Retinal pigment epithelial cell (primary cell): ENCODE measurements at regions not wholly inside any gene's neighbourhood (a gene's known extent, or its start where the extent isn't known, plus 50 kb on each side); places are given as distances from the start of the nearest gene placed in this dataset.
A peak's percentile ranks its signal among the peaks of the same experiment; 100 is the strongest.

ENCODE experiments used
- DNase-seq: peaks from one replicate; pipeline ENCODE4 v3.0.0-alpha.2; 2010; ENCODE audit warnings: low read depth
- H3K4me3 ChIP-seq: 2 replicates; pipeline ENCODE4 v1.5.1; 2011; ENCODE audit warnings: mild to moderate bottlenecking, low read length, control low read depth, moderate library complexity
- TF ChIP-seq, protein P1 (sequence below): conservative IDR thresholded peaks from 2 replicates; pipeline ENCODE4 v1.5.1; 2011; ENCODE audit warnings: low read depth, low read length, control low read depth, inconsistent platforms

DNA sequence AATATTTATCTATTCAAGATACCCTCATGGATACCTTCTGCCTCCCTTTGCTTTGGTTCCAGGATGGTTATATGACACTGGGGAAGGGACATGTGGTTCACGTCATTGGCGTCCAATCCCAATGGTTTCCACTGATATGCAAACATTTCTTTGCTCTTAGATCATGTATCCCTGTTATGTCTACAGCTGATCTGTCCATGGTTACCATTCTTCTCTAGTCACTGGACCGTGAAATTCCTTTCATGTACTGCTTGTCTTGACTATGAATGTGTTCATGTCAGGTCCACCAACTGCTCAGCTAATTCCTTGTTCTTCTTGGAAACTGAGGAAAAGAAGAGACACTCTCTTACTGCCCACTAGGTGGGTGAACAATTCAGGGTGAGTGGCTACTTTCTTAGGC is 391.1 kb upstream of the ZNF608 start:
- TF ChIP-seq, protein P1, sequence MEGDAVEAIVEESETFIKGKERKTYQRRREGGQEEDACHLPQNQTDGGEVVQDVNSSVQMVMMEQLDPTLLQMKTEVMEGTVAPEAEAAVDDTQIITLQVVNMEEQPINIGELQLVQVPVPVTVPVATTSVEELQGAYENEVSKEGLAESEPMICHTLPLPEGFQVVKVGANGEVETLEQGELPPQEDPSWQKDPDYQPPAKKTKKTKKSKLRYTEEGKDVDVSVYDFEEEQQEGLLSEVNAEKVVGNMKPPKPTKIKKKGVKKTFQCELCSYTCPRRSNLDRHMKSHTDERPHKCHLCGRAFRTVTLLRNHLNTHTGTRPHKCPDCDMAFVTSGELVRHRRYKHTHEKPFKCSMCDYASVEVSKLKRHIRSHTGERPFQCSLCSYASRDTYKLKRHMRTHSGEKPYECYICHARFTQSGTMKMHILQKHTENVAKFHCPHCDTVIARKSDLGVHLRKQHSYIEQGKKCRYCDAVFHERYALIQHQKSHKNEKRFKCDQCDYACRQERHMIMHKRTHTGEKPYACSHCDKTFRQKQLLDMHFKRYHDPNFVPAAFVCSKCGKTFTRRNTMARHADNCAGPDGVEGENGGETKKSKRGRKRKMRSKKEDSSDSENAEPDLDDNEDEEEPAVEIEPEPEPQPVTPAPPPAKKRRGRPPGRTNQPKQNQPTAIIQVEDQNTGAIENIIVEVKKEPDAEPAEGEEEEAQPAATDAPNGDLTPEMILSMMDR, result no peak
- DNase-seq, result no peak
- no peak overlapping the region for H3K4me3 ChIP-seq

DNA sequence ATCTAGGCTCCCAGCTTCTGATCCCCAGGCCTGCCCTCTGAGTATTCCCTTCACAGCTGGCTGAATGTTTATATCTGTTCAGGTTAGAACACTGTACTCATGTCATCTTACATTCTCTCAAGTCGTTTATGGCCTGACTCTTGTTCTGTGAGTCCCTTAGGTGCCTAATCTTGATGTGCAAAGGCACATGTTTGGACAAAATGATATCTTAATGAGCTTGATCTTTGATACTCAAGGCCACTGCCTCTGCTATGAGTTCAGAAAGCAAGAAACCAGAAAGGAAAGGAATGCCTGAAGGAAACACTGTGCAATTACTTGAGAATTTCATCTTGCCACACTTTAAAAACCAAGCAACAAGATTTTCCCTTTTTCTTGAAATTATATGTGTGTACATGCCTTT is 391.8 kb upstream of the ZNF608 start:
- TF ChIP-seq, protein P1, result no peak
- no peak overlapping the region for H3K4me3 ChIP-seq
- DNase-seq, result no peak

DNA sequence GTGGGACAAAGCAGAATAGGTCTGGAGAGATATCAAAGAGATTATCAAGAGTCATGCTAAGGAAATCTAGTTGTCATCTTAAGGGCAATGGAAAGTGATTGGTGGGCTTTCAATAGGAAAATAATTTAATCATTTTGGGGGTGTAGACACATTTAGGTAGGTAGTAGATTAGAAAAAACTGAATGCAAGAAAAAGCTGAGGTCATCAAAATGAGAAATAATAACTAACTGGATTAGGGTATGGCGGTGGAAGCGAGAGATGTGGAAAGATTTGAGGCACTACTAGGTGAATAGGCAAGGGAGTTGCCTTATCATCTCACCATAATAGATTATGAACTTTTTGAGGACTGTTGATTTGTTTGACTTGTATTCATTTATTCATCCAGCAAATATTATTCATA is 393.2 kb upstream of the ZNF608 start:
- no peak overlapping the region for H3K4me3 ChIP-seq
- no peak for DNase-seq
- TF ChIP-seq, protein P1, result no peak

DNA sequence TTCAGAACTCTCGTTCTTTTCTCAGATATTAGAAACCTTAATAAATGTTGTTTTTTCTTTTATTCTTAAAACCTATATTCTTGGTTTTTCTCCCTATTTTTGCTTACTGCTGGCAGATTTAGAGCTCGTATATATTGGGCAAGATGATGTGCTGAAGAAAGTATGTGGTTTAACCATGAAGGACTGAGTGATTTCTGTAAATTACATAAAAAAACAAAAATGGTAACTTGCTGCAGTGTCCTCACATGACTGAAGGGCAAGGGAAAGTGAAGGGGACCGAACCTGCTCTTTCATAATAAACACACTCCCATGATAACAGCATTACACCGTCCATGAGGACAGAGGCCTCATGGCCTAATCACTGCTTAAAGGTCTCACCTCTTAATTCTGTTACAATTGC is 393.8 kb upstream of the ZNF608 start:
- H3K4me3 ChIP-seq, result no peak overlapping the region
- TF ChIP-seq, protein P1, result no peak
- DNase-seq, result no peak

DNA sequence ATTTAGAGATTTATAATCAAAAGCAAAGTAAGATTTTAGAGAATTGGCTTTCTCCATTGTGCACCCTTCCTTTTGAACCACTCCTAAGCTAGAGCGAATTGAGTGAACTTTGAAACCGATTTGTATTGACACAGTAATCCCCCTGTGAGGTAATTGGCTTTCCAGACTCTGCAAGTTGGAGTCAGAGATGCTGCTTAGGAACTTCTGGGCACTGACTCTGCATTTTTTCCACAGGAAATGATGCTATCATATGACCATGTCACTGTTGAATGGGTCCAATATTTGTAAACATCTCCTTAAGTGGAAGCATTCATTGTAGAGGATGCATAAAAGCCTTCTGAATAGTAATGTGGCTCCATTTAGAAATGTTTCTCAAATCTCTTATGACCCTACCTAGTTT is 394.4 kb upstream of the ZNF608 start:
- TF ChIP-seq, protein P1, result no peak
- peak; percentile 92 for DNase-seq

DNA sequence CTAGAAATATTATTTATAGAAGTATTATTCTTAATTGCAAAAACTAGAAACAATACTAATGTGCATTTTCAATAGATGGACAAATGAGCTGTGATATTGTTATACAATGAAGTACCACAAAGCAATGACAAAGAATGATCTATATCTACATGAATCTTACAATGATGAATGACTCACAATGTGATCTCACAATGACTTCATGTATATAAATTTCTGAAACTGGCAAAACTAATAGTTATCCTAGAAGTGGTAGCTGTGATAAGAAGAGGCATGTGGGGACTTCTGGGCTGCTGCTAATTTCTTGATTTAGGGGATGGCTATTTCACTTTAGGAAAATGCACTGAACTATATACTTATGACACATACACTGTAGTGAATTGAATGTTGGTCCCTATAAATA is 396.0 kb upstream of the ZNF608 start:
- no peak overlapping the region for H3K4me3 ChIP-seq
- TF ChIP-seq, protein P1, result no peak
- DNase-seq, result no peak

More for the DNA sequence above, 394.4 kb upstream of the ZNF608 start:
- H3K4me3 ChIP-seq, result no peak overlapping the region

DNA sequence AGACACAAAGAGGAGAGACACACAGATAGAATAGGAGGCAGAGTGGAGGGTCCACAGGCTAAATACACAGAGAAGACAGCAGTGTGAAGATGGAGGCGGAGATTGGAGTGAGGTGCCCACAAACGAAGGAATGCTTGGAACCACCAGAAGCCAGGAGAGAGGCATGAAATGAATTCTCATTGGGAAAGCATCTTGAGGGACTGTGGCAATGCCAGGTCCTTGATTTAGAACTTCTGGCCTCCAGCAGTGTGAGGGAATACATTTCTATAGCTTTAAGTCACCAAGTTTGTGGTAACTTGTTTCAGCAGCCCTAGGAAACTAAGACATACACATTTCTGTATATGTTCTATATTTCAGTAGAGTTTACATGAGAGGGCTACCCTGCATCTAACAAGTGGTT is 396.6 kb upstream of the ZNF608 start:
- no peak overlapping the region for H3K4me3 ChIP-seq
- TF ChIP-seq, protein P1, result no peak
- DNase-seq, result no peak
